Activated B cell treated with CpG ODN at 0.5 μM for 24 hours (primary cell): ENCODE measurements at regions not wholly inside any gene's neighbourhood (a gene's known extent, or its start where the extent isn't known, plus 50 kb on each side); places are given as distances from the start of the nearest gene placed in this dataset.

Experiments
- ATAC-seq: fragments of 200-7000 bp; cut with Tn5 transposase; one replicate; pipeline ENCODE4 v1.10.0; 2021; ENCODE audit warnings: low read depth, mild to moderate bottlenecking, moderate library complexity
- CTCF ChIA-PET: fragments of 350-600 bp; sonication (Branson Sonifier 250); formaldehyde crosslinking; loops from one replicate; lab custom pipeline; 2021; ENCODE audit warnings: antibody characterized with exemption; lab: Charles Lee
- POLR2A ChIA-PET: fragments of 350-600 bp; sonication (Branson Sonifier 250); formaldehyde crosslinking; loops from one replicate; lab custom pipeline; 2021; ENCODE audit warnings: antibody characterized with exemption; lab: Charles Lee
- DNase-seq: peaks from one replicate; pipeline ENCODE4 v3.0.0; 2022
- H3K27ac Mint-ChIP-seq: one replicate; pipeline ENCODE4 v1.8.0; 2020; ENCODE audit warnings: mixed read lengths
- H3K27me3 Mint-ChIP-seq: one replicate; pipeline ENCODE4 v1.8.0; 2021; ENCODE audit warnings: mixed read lengths
- H3K36me3 Mint-ChIP-seq: one replicate; pipeline ENCODE4 v1.8.0; 2021; ENCODE audit warnings: low read depth, mixed read lengths
- H3K4me1 Mint-ChIP-seq: one replicate; pipeline ENCODE4 v1.8.0; 2021; ENCODE audit warnings: mixed read lengths
- H3K4me3 Mint-ChIP-seq: one replicate; pipeline ENCODE4 v1.8.0; 2020; ENCODE audit warnings: mild to moderate bottlenecking, mixed read lengths
- H3K9me3 Mint-ChIP-seq: one replicate; pipeline ENCODE4 v1.8.0; 2020; ENCODE audit warnings: mixed read lengths
- intact Hi-C: fragments of 100-400 bp; cut with micrococcal nuclease; formaldehyde crosslinking; loops from one replicate; pipeline ENCODE4 v1.15.1; 2024
- TF ChIP-seq, protein P1 (sequence below): fragments of 200-600 bp; IDR thresholded peaks from one replicate; pipeline ENCODE4 v1.8.0; 2022; ENCODE audit warnings: antibody characterized with exemption, mild to moderate bottlenecking

DNA sequence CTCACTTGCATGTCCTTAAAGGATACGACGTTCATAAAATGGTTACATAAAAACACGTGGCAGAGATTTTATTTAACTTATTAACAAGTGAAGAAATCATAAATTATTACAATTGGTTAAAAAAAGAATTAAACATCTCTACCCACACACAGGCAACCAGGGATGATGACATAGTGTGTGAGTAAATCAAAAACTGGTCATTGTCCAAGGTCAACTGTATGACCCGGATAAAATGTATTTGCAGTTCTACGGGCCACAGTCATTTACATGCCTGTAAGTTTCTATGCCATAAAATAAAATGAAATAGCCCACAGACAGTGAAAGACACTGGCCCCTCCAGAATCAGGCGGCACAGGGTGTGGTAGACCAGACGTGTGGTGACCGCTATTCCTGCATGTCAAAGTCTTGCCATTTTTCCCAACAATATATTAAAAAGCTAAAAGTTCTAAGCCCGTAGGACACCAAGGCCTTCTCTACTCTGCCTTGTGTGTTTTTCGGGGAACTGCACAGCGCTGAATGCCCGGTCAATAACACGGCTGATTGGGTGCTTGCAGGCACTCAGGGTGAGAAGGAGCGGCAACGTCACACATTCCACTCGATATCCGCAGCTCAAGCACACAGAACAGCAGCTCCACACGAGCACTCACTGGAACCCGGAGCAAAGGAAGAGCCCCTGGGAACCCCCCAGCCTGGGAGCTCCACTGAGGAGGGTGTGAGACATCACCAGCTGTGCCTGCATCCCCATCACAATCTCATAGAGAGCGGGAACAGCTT is 143.3 kb upstream of the PPP2R2D start:
- Mint-ChIP-seq H3K27me3 (peaks cover 6% of the 10 kb centered on the region), H3K4me3 (no peak overlapping the region), H3K36me3 (no peaks in the 10 kb centered on the region), H3K4me1 (peaks cover 14% of the 10 kb centered on the region), H3K27ac (no peak overlapping the region), H3K9me3 (no peaks in the 10 kb centered on the region)
- no peak for ATAC-seq
- no peak for DNase-seq
- intact Hi-C loops, result no loop called here
- ChIA-PET POLR2A (no interaction called here), CTCF (no interaction called here)
- TF ChIP-seq, protein P1, sequence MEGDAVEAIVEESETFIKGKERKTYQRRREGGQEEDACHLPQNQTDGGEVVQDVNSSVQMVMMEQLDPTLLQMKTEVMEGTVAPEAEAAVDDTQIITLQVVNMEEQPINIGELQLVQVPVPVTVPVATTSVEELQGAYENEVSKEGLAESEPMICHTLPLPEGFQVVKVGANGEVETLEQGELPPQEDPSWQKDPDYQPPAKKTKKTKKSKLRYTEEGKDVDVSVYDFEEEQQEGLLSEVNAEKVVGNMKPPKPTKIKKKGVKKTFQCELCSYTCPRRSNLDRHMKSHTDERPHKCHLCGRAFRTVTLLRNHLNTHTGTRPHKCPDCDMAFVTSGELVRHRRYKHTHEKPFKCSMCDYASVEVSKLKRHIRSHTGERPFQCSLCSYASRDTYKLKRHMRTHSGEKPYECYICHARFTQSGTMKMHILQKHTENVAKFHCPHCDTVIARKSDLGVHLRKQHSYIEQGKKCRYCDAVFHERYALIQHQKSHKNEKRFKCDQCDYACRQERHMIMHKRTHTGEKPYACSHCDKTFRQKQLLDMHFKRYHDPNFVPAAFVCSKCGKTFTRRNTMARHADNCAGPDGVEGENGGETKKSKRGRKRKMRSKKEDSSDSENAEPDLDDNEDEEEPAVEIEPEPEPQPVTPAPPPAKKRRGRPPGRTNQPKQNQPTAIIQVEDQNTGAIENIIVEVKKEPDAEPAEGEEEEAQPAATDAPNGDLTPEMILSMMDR, result no peak

DNA sequence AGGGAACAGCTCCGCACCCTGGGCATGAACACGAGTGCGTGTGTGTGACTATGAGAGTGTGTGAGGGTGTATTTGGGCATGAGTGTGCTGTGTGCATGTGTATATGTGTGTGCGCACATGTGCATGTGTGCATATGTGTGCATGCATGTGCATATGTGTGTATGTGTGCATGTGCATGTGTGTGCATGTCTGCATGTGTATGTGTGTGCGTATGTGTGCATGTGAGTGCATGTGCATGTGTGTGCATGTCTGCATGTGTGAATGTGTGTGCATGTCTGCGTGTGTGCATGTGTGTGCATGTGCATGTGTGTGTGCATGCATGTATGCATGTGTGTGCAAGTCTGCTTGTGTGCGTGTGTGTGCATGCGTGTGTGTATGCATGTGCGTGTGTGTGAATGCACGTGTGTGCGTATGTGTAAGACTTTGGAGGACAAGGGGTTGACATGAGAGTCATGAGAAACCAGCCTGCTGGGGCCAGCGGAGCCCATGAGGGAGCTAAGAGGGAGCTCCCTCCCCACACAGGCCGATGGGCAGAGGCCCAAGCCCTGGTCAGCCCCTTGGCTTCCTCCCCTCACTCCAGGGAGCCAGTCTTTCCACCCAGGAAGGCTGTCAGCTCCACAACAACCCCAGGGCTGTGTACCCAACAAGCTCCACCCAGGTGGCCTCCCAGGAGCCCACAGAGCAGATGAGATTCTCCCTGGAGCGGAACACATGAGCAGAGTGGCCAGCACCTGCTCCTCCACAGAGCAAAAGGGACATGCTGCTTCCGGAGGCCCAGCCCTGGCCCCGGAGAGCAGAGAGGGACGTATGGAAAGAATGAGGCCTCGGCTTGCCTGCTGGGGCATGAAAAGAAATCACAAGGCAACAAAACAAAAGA is 142.5 kb upstream of the PPP2R2D start:
- TF ChIP-seq, protein P1, result no peak
- Mint-ChIP-seq H3K27me3 (peaks cover 8% of the 10 kb centered on the region), H3K4me3 (no peak overlapping the region), H3K36me3 (no peaks in the 10 kb centered on the region), H3K4me1 (peaks cover 20% of the 10 kb centered on the region), H3K27ac (no peak overlapping the region), H3K9me3 (no peaks in the 10 kb centered on the region)
- intact Hi-C loops, result no loop called here
- ChIA-PET CTCF (no interaction called here), POLR2A (no interaction called here)
- ATAC-seq, result no peak
- no peak for DNase-seq

DNA sequence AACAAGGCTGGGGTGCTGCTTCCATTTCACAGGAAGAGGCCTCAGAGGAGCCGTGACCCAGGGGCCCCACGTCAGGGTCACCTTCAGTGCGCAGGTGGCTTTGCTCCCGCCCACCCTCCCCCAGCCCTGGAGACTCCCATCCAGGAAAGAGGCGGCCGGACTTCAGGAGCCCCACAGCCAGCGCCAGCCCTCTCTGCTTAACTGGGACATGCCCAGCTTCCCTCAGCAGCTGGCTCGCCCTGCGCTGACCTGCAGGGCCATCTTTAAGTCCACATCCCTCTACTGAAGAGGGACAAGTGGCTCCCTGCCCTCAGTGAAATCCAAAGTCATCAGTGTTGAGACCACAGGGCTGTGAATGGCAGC is 141.9 kb upstream of the PPP2R2D start:
- DNase-seq, result no peak
- intact Hi-C loops, result no loop called here
- Mint-ChIP-seq H3K36me3 (no peaks in the 10 kb centered on the region), H3K27ac (no peak overlapping the region), H3K27me3 (peaks cover 9% of the 10 kb centered on the region), H3K4me3 (no peak overlapping the region), H3K4me1 (peaks cover 22% of the 10 kb centered on the region), H3K9me3 (no peaks in the 10 kb centered on the region)
- TF ChIP-seq, protein P1, result no peak
- ATAC-seq, result no peak
- CTCF ChIA-PET, result no interaction called here
- POLR2A ChIA-PET, result no interaction called here

DNA sequence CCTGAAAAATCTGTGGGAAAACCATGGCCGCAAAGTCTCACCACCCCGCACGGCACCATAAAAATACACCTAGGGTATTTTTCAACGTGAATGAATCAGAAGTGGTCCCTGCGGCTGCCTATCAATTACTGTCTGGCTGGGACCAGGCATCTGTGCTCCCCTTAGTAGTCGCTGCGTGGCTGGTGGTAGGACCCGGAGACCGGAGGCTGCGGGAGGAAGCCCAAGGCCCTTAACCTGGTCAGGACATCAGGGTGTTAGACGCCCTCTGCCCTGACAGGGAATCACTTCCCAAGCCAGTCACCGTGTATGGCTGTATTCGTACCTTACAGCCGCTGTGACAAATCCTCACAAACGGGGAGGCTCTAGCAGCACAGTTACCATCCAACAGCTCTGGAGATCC is 141.5 kb upstream of the PPP2R2D start:
- Mint-ChIP-seq H3K4me3 (no peak overlapping the region), H3K27me3 (peaks cover 9% of the 10 kb centered on the region), H3K4me1 (peaks cover 22% of the 10 kb centered on the region), H3K27ac (no peak overlapping the region), H3K36me3 (no peaks in the 10 kb centered on the region), H3K9me3 (no peaks in the 10 kb centered on the region)
- intact Hi-C loops, result no loop called here
- ChIA-PET CTCF (no interaction called here), POLR2A (no interaction called here)
- TF ChIP-seq, protein P1, result no peak
- no peak for DNase-seq
- no peak for ATAC-seq

DNA sequence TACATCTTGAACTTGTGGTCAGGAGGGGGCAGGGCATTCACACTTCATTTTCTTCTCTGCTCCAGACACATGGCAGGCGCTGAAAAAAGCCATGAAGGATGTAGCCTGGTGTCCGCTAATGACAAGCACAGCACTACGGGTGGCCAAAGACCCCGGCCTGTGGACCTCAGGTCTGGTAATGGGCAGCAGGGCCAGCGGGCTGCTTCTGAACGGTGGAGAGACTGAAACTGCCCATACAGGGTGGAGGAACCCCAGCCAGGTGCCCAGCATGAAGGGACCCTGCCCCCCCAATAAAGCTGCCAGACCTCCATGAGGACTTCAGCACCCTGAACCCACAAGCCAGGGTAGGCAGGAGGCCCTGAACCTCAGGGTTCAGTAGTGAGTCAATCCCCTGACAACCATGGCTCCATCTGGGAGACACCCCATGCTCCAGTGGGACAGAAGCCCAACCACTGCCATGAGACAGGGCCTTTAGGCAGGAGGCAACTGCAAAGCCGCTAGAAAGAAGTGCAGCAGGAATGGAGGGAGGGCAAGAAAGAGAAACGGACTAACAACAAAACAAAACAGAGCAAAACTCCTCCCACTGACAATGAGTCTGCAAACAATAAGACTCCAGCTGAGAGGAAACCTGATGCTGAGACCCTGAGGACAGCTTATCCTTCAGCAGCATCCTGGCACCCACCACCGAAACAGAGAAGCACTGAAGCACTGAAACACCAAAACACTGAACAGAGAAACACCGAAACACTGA is 140.2 kb upstream of the PPP2R2D start:
- intact Hi-C loops, result no loop called here
- no peaks in the 10 kb centered on the region for H3K36me3 Mint-ChIP-seq
- H3K27ac Mint-ChIP-seq, result no peak overlapping the region
- peaks cover 11% of the 10 kb centered on the region for H3K27me3 Mint-ChIP-seq
- H3K4me3 Mint-ChIP-seq, result no peak overlapping the region
- ChIA-PET CTCF (no interaction called here), POLR2A (no interaction called here)
- ATAC-seq (no peak), DNase-seq (no peak)
- no peaks in the 10 kb centered on the region for H3K9me3 Mint-ChIP-seq
- TF ChIP-seq, protein P1, result no peak
- H3K4me1 Mint-ChIP-seq, result peaks cover 26% of the 10 kb centered on the region
